DND-41 (cell line): ENCODE measurements at regions not wholly inside any gene's neighbourhood (a gene's known extent, or its start where the extent isn't known, plus 50 kb on each side); places are given as distances from the start of the nearest gene placed in this dataset.

Experiments
- EZH2 ChIP-seq: IDR thresholded peaks from 3 replicates; pipeline ENCODE4 v1.6.1; 2012; ENCODE audit warnings: borderline replicate concordance, low read depth, mild to moderate bottlenecking, moderate library complexity, low read length, inconsistent platforms; ENCODE audit not compliant: severe bottlenecking
- TF ChIP-seq, protein P1 (sequence below): IDR thresholded peaks from 2 replicates; pipeline ENCODE4 v1.5.1; 2012; ENCODE audit warnings: borderline replicate concordance, low read length, moderate library complexity, mild to moderate bottlenecking; ENCODE audit not compliant: poor library complexity, severe bottlenecking; ENCODE audit errors: extremely low read depth

DNA sequence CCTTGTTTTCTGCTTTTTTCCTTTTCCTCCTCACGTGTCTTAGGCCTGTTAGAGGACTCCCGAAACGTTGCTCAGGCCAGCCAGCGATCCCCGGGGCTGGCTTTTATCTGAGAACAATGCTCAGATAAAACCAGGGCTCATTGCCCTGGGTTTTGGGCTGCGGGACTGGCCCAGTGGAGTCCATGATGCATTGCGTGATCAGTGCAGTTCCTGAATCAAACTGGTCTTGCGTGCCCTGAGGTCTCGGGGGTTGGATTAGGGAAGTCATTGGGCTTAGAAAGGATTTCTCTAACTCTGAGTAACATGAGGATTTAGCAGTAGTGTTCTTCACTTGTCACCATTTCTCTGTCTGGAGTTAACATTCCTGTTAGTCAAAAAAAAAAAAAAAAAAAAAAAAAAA lies 66.3 kb downstream of the CCR1 start:
- TF ChIP-seq, protein P1, sequence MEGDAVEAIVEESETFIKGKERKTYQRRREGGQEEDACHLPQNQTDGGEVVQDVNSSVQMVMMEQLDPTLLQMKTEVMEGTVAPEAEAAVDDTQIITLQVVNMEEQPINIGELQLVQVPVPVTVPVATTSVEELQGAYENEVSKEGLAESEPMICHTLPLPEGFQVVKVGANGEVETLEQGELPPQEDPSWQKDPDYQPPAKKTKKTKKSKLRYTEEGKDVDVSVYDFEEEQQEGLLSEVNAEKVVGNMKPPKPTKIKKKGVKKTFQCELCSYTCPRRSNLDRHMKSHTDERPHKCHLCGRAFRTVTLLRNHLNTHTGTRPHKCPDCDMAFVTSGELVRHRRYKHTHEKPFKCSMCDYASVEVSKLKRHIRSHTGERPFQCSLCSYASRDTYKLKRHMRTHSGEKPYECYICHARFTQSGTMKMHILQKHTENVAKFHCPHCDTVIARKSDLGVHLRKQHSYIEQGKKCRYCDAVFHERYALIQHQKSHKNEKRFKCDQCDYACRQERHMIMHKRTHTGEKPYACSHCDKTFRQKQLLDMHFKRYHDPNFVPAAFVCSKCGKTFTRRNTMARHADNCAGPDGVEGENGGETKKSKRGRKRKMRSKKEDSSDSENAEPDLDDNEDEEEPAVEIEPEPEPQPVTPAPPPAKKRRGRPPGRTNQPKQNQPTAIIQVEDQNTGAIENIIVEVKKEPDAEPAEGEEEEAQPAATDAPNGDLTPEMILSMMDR: no peak
- TF ChIP-seq EZH2: no peak
